Endothelial cell of umbilical vein (primary cell): ENCODE measurements at regions not wholly inside any gene's neighbourhood (a gene's known extent, or its start where the extent isn't known, plus 50 kb on each side); places are given as distances from the start of the nearest gene placed in this dataset.

Source experiments
- BruUV-seq: library from RNA; stranded (reverse); fragments of 400-500 nt; replicated peaks from 2 replicates; lab custom pipeline; 2021; lab: Mats Ljungman, UMichigan
- CTCF ChIA-PET: fragments of 300-600, 350-600 bp; sonication (Branson Sonifier 250); formaldehyde crosslinking; loops from one replicate; lab custom pipeline; 2021; ENCODE audit warnings: antibody characterized with exemption, inconsistent platforms; lab: Charles Lee
- POLR2A ChIA-PET: fragments of 300-600, 350-600 bp; sonication (Branson Sonifier 250); formaldehyde crosslinking; loops from one replicate; lab custom pipeline; 2021; ENCODE audit warnings: antibody characterized with exemption, inconsistent platforms; lab: Charles Lee
- DNase-seq: peaks from one replicate; pipeline ENCODE4 v3.0.0-alpha.2; 2011; ENCODE audit warnings: low read depth, low spot score
- FAIRE-seq: peaks from 2 replicates; lab custom pipeline; 2011; peaks lifted over from hg19 to GRCh38; lab: Jason Lieb, UNC
- H2AFZ ChIP-seq: 2 replicates; pipeline ENCODE4 v1.6.0; 2012; ENCODE audit warnings: low read depth, low read length, control low read depth, inconsistent platforms
- H3K27ac ChIP-seq: 2 replicates; pipeline ENCODE4 v1.5.1; 2011; ENCODE audit warnings: low read depth, mild to moderate bottlenecking, control low read depth, low read length, moderate library complexity; ENCODE audit not compliant: insufficient read depth
- H3K27me3 ChIP-seq, 2 experiments: 2 replicates each; pipeline versions ENCODE4 v1.6.0 to v1.6.1; 2011; ENCODE audit warnings: low read length in 2 of 2, mixed read lengths in 1 of 2; ENCODE audit not compliant: control insufficient read depth in 2 of 2, insufficient read depth in 2 of 2
- H3K36me3 ChIP-seq, 2 experiments: 2 replicates in 1 of 2; 3 replicates in 1 of 2; pipeline ENCODE4 v1.5.1; 2011; ENCODE audit warnings: low read length in 2 of 2, mild to moderate bottlenecking in 1 of 2, moderate library complexity in 1 of 2; ENCODE audit not compliant: control insufficient read depth in 2 of 2, insufficient read depth in 2 of 2; ENCODE audit errors: extremely low read depth in 1 of 2
- H3K4me1 ChIP-seq: 3 replicates; pipeline ENCODE4 v1.5.1; 2011; ENCODE audit warnings: mild to moderate bottlenecking, low read length; ENCODE audit not compliant: control insufficient read depth, insufficient read depth; ENCODE audit errors: extremely low read depth
- H3K4me2 ChIP-seq: 2 replicates; pipeline ENCODE4 v1.6.1; 2011; ENCODE audit warnings: low read length, control low read depth, mixed read lengths; ENCODE audit not compliant: insufficient read depth
- H3K4me3 ChIP-seq, 3 experiments: fragments of 200-600 bp in 1 of 3; sonication (generic), shearing (Covaris generic) in 1 of 3; replicated peaks in 1 of 3; 2 replicates each; pipeline ENCODE4 v1.5.1; 2011 to 2016; ENCODE audit warnings: control low read depth in 3 of 3, low read length in 3 of 3, mild to moderate bottlenecking in 2 of 3, inconsistent platforms in 1 of 3, low read depth in 1 of 3, moderate library complexity in 1 of 3; ENCODE audit not compliant: insufficient read depth in 1 of 3
- H3K79me2 ChIP-seq: 2 replicates; pipeline ENCODE4 v1.6.0; 2012; ENCODE audit warnings: low read length, inconsistent platforms; ENCODE audit not compliant: control insufficient read depth, insufficient read depth
- H3K9ac ChIP-seq: replicated peaks from 2 replicates; pipeline ENCODE3; 2011; ENCODE audit warnings: low read length, control low read depth; ENCODE audit not compliant: insufficient read depth; ENCODE audit errors: extremely low read depth
- H3K9me1 ChIP-seq: replicated peaks from 3 replicates; pipeline ENCODE4 v1.6.0; 2011; ENCODE audit warnings: mild to moderate bottlenecking, low read length; ENCODE audit not compliant: control insufficient read depth, insufficient read depth; ENCODE audit errors: extremely low read depth
- H3K9me3 ChIP-seq: replicated peaks from 2 replicates; pipeline ENCODE4 v1.5.1; 2012; ENCODE audit warnings: low read length, inconsistent platforms; ENCODE audit not compliant: control insufficient read depth, insufficient read depth
- H4K20me1 ChIP-seq: replicated peaks from 2 replicates; pipeline ENCODE3; 2011; ENCODE audit warnings: mild to moderate bottlenecking, low read length; ENCODE audit not compliant: control insufficient read depth, insufficient read depth; ENCODE audit errors: extremely low read depth
- CTCF ChIP-seq, 2 donors: IDR thresholded peaks; 1 replicate in 1 of 2; 2 replicates in 1 of 2; pipeline ENCODE4 v1.5.1; 2011; ENCODE audit warnings: low read length in 2 of 2, mild to moderate bottlenecking in 2 of 2, moderate library complexity in 2 of 2, control low read depth in 1 of 2, inconsistent platforms in 1 of 2, low read depth in 1 of 2; ENCODE audit not compliant: insufficient read depth in 1 of 2; ENCODE audit errors: extremely low read depth in 1 of 2
- EZH2 ChIP-seq: IDR thresholded peaks from 2 replicates; pipeline ENCODE4 v1.6.1; 2012; ENCODE audit warnings: borderline replicate concordance, low read depth, mild to moderate bottlenecking, moderate library complexity, low read length, inconsistent platforms; ENCODE audit not compliant: severe bottlenecking
- FOS ChIP-seq: IDR thresholded peaks from 2 replicates; pipeline ENCODE4 v1.6.1; 2011; ENCODE audit warnings: mild to moderate bottlenecking, low read length, moderate library complexity, borderline replicate concordance; ENCODE audit not compliant: insufficient read depth
- JUN ChIP-seq: IDR thresholded peaks from 2 replicates; pipeline ENCODE4 v1.6.1; 2011; ENCODE audit warnings: borderline replicate concordance, low read depth; ENCODE audit not compliant: insufficient read length, insufficient read depth
- MAX ChIP-seq: IDR thresholded peaks from 2 replicates; pipeline ENCODE4 v1.6.1; 2011; ENCODE audit not compliant: insufficient read depth, insufficient read length
- MYC ChIP-seq: IDR thresholded peaks from one replicate; pipeline ENCODE4 v1.6.1; 2011; ENCODE audit warnings: mild to moderate bottlenecking, low read depth, low read length
- POLR2A ChIP-seq: IDR thresholded peaks from 2 replicates; pipeline ENCODE4 v1.6.1; 2012; ENCODE audit warnings: low read depth, mild to moderate bottlenecking, control low read depth, low read length
- POLR2AphosphoS5 ChIP-seq: IDR thresholded peaks from 2 replicates; pipeline ENCODE4 v1.6.1; 2012; ENCODE audit warnings: low read depth, mild to moderate bottlenecking, control low read depth, low read length, moderate library complexity; ENCODE audit not compliant: insufficient read depth
- dilution Hi-C: fragments of 300-500 bp; cut with MboI; formaldehyde crosslinking; loops from one replicate; pipeline ENCODE4 v1.15.0; 2019; ENCODE audit warnings: low sequenced_read_pairs; ENCODE audit not compliant: extremely low pct_ligation_motif_present
- intact Hi-C: fragments of 100-400 bp; cut with micrococcal nuclease; formaldehyde crosslinking; loops from one replicate; pipeline ENCODE4 v1.10.0; 2022

- no peaks in the 10 kb centered on the region for H3K9me1 ChIP-seq
- intact Hi-C loops (no loop called here), dilution Hi-C loops (no loop called here)
- H2AFZ ChIP-seq: no peak overlapping the region
- DNase-seq (no peak), FAIRE-seq (no peak)
- no peak overlapping the region for H3K4me3 ChIP-seq
- H3K9me3 ChIP-seq: no peaks in the 10 kb centered on the region
- ChIA-PET CTCF (no interaction called here), POLR2A (no interaction called here)
- H3K4me2 ChIP-seq: no peak overlapping the region
- no TSS peak for BruUV-seq
- H3K4me1 ChIP-seq: no peaks in the 10 kb centered on the region
- H3K36me3 ChIP-seq: no peaks in the 10 kb centered on the region
- no peaks in the 10 kb centered on the region for H4K20me1 ChIP-seq
- H3K27ac ChIP-seq: no peak overlapping the region
- H3K27me3 ChIP-seq: peaks cover 0 to 5% of the 10 kb centered on the region in 2 experiments
- no peak overlapping the region for H3K9ac ChIP-seq
- TF ChIP-seq MYC (no peak), POLR2A (no peak), FOS (no peak), EZH2 (no peak), CTCF (IDR thresholded peaks at IDR 0.05; ENCODE audit: extremely low read depth in 1 of 2, insufficient read depth in 1 of 2, low read depth in 1 of 2, low read length in 2 of 2) (no peak), MAX (no peak), POLR2AphosphoS5 (no peak), JUN (no peak)
- H3K79me2 ChIP-seq: no peaks in the 10 kb centered on the region
Observed at GRCh38 chr3:125645616-125646015, 50.3 kb upstream of the OSBPL11 start.
